Esophagus (tissue), 2 donors: ENCODE measurements at regions not wholly inside any gene's neighbourhood (a gene's known extent, or its start where the extent isn't known, plus 50 kb on each side); places are given as distances from the start of the nearest gene placed in this dataset.
"Not testable (repeated sequence)": the region's sequence is repeated elsewhere in the genome, so short reads cannot be mapped to it uniquely, and the experiment has no call there.

Experiments used
- H3K27ac ChIP-seq, 2 donors: one replicate each; pipeline ENCODE4 v1.5.1; 2013; ENCODE audit warnings: low read depth in 2 of 2, mild to moderate bottlenecking in 2 of 2, inconsistent platforms in 1 of 2, low read length in 1 of 2, moderate library complexity in 1 of 2
- H3K27me3 ChIP-seq, 2 donors: one replicate each; pipeline ENCODE4 v1.6.1; 2013; ENCODE audit warnings: low read length in 2 of 2, control low read depth in 1 of 2, mild to moderate bottlenecking in 1 of 2; ENCODE audit not compliant: insufficient read depth in 2 of 2, control insufficient read depth in 1 of 2
- H3K36me3 ChIP-seq, 2 donors: one replicate each; pipeline ENCODE4 v1.6.1; 2013; ENCODE audit warnings: low read length in 1 of 2; ENCODE audit not compliant: control insufficient read depth in 2 of 2, insufficient read depth in 2 of 2
- H3K4me1 ChIP-seq, 2 donors: one replicate each; pipeline ENCODE4 v1.6.1; 2013; ENCODE audit warnings: low read length in 1 of 2; ENCODE audit not compliant: control insufficient read depth in 2 of 2, insufficient read depth in 2 of 2
- H3K4me3 ChIP-seq, 2 donors: one replicate each; pipeline ENCODE4 v1.5.1; 2013; ENCODE audit warnings: low read length in 2 of 2, mild to moderate bottlenecking in 2 of 2, low read depth in 1 of 2, moderate library complexity in 1 of 2
- H3K9me3 ChIP-seq, 2 donors: one replicate each; pipeline ENCODE4 v1.6.1; 2013; ENCODE audit warnings: mild to moderate bottlenecking in 2 of 2, low read depth in 1 of 2, low read length in 1 of 2, moderate library complexity in 1 of 2; ENCODE audit not compliant: control insufficient read depth in 2 of 2, insufficient read depth in 1 of 2
- WGBS, 2 donors: extraction: QIAGEN DNeasy Blood & Tissue Kit; methylation state at CpG; one replicate each; pipeline ENCODE4 v1.1.7; 2013; 5-methylcytosine and 5-hydroxymethylcytosine counted together
- donor health status: healthy with polysubstance abuse.
- donor health status: Bipolar disorder and iron deficiency.

- Histone ChIP-seq H3K27ac (no peak overlapping the region), H3K36me3 (no peaks in the 10 kb centered on the region), H3K4me1 (no peaks in the 10 kb centered on the region), H3K4me3 (no peak overlapping the region), H3K9me3 (no peaks in the 10 kb centered on the region), H3K27me3 (no peaks in the 10 kb centered on the region)
These were observed 506.4 kb upstream of the JAG1 start for GRCh38 chr20:11180186-11180585.

- 85 to 87% methylated on average over 3 of the region's 3 CpGs for WGBS, 2 donors
- H3K4me1 ChIP-seq = not testable (repeated sequence)
These were observed 507.3 kb upstream of the JAG1 start for GRCh38 chr20:11181129-11181528.

GRCh38 chr20:11181966-11182365 lies 508.2 kb upstream of the JAG1 start:
- no peaks in the 10 kb centered on the region for H3K9me3 ChIP-seq
- H3K4me3 ChIP-seq = no peak overlapping the region
- H3K4me1 ChIP-seq = no peaks in the 10 kb centered on the region
- no peaks in the 10 kb centered on the region for H3K27me3 ChIP-seq
- H3K27ac ChIP-seq = no peak overlapping the region
- no peaks in the 10 kb centered on the region for H3K36me3 ChIP-seq
- 94 to 97% methylated on average over 3 of the region's 3 CpGs for WGBS, 2 donors

More at GRCh38 chr20:11181129-11181528, 507.3 kb upstream of the JAG1 start:
- not testable (repeated sequence) for H3K27ac ChIP-seq, H3K36me3 ChIP-seq, H3K27me3 ChIP-seq, H3K4me3 ChIP-seq, H3K9me3 ChIP-seq

GRCh38 chr20:11182720-11183119 lies 508.9 kb upstream of the JAG1 start:
- H3K27ac ChIP-seq = no peak overlapping the region
- H3K27me3 ChIP-seq = no peaks in the 10 kb centered on the region
- no peaks in the 10 kb centered on the region for H3K36me3 ChIP-seq
- 60 to 66% methylated on average over 1 of the region's 1 CpG for WGBS, 2 donors
- no peak overlapping the region for H3K4me3 ChIP-seq
- H3K9me3 ChIP-seq = no peaks in the 10 kb centered on the region
- no peaks in the 10 kb centered on the region for H3K4me1 ChIP-seq

- H3K4me3 ChIP-seq = no peak overlapping the region
- no peaks in the 10 kb centered on the region for H3K36me3 ChIP-seq
- H3K9me3 ChIP-seq = no peaks in the 10 kb centered on the region
- H3K4me1 ChIP-seq = no peaks in the 10 kb centered on the region
- H3K27ac ChIP-seq = no peak overlapping the region
- H3K27me3 ChIP-seq = no peaks in the 10 kb centered on the region
- WGBS, 2 donors = 42 to 51% methylated on average over 3 of the region's 3 CpGs
These were observed 512.7 kb upstream of the JAG1 start for GRCh38 chr20:11186301-11187008.

GRCh38 chr20:11188843-11189603 lies 515.2 kb upstream of the JAG1 start:
- no peaks in the 10 kb centered on the region for H3K36me3 ChIP-seq
- H3K4me1 ChIP-seq = no peaks in the 10 kb centered on the region
- H3K4me3 ChIP-seq = no peak overlapping the region
- no peaks in the 10 kb centered on the region for H3K9me3 ChIP-seq
- no peaks in the 10 kb centered on the region for H3K27me3 ChIP-seq
- H3K27ac ChIP-seq = no peak overlapping the region
- WGBS, 2 donors = 75 to 82% methylated on average over 8 of the region's 8 CpGs

GRCh38 chr20:11190741-11191140 lies 516.9 kb upstream of the JAG1 start:
- Histone ChIP-seq H3K4me1 (no peaks in the 10 kb centered on the region), H3K4me3 (no peak overlapping the region), H3K9me3 (no peaks in the 10 kb centered on the region), H3K27me3 (no peaks in the 10 kb centered on the region), H3K36me3 (no peaks in the 10 kb centered on the region), H3K27ac (no peak overlapping the region)
- WGBS, 2 donors = 84 to 90% methylated on average over 2 of the region's 2 CpGs

- H3K27me3 ChIP-seq = no peaks in the 10 kb centered on the region
- H3K4me3 ChIP-seq = no peak overlapping the region
- no peaks in the 10 kb centered on the region for H3K9me3 ChIP-seq
- 80 to 82% methylated on average over 1 of the region's 1 CpG for WGBS, 2 donors
- no peaks in the 10 kb centered on the region for H3K4me1 ChIP-seq
- H3K27ac ChIP-seq = no peak overlapping the region
- H3K36me3 ChIP-seq = no peaks in the 10 kb centered on the region
These were observed 518.3 kb upstream of the JAG1 start for GRCh38 chr20:11192106-11192505.

- Histone ChIP-seq H3K27me3 (no peaks in the 10 kb centered on the region), H3K36me3 (no peaks in the 10 kb centered on the region), H3K27ac (no peak overlapping the region), H3K4me1 (no peaks in the 10 kb centered on the region), H3K9me3 (no peaks in the 10 kb centered on the region), H3K4me3 (no peak overlapping the region)
These were observed 519.4 kb upstream of the JAG1 start for GRCh38 chr20:11193241-11193640.

GRCh38 chr20:11195169-11195568 lies 521.4 kb upstream of the JAG1 start:
- H3K27me3 ChIP-seq = no peaks in the 10 kb centered on the region
- WGBS, 2 donors = 76 to 89% methylated on average over 6 of the region's 6 CpGs
- no peak overlapping the region for H3K4me3 ChIP-seq
- no peaks in the 10 kb centered on the region for H3K4me1 ChIP-seq
- H3K36me3 ChIP-seq = no peaks in the 10 kb centered on the region
- H3K27ac ChIP-seq = no peak overlapping the region
- no peaks in the 10 kb centered on the region for H3K9me3 ChIP-seq
